Breast epithelium (tissue), 4 donors: ENCODE measurements at regions not wholly inside any gene's neighbourhood (a gene's known extent, or its start where the extent isn't known, plus 50 kb on each side); places are given as distances from the start of the nearest gene placed in this dataset.

Experiments used
- DNase-seq, 2 donors: peaks; one replicate each; pipeline ENCODE4 v3.0.0-alpha.2; 2019; ENCODE audit warnings: low spot score in 2 of 2
- H3K27ac ChIP-seq, 2 donors: fragments of 200-600 bp; sonication (generic) in 1 of 2; one replicate each; pipeline ENCODE4 v1.5.1; 2016 to 2019; ENCODE audit warnings: mild to moderate bottlenecking in 1 of 2
- H3K27me3 ChIP-seq, 2 donors: fragments of 200-600 bp; sonication (generic) in 1 of 2; one replicate each; pipeline versions ENCODE4 v1.5.1 to v1.6.0; 2017 to 2019; ENCODE audit warnings: control low read depth in 1 of 2, mild to moderate bottlenecking in 1 of 2
- H3K36me3 ChIP-seq: fragments of 200-600 bp; one replicate; pipeline ENCODE4 v1.5.1; 2019
- H3K4me1 ChIP-seq, 2 donors: fragments of 200-600 bp; sonication (generic); one replicate each; pipeline ENCODE4 v1.5.1; 2016 to 2019; ENCODE audit warnings: control low read depth in 1 of 2
- H3K4me3 ChIP-seq, 3 donors: fragments of 200-600 bp; sonication (generic); 1 replicate in 2 of 3; 2 replicates in 1 of 3; pipeline ENCODE4 v1.5.1; 2016 to 2019; ENCODE audit warnings: mild to moderate bottlenecking in 3 of 3, moderate library complexity in 2 of 3
- H3K9me3 ChIP-seq, 2 donors: fragments of 200-600 bp; sonication (generic) in 1 of 2; one replicate each; pipeline ENCODE4 v1.5.1; 2016 to 2019; ENCODE audit warnings: control low read depth in 1 of 2
- CTCF ChIP-seq, 3 donors: fragments of 450-650 bp; IDR thresholded peaks; one replicate each; pipeline ENCODE4 v1.5.1; 2016 to 2017; ENCODE audit warnings: antibody characterized with exemption in 3 of 3, mild to moderate bottlenecking in 3 of 3, moderate library complexity in 3 of 3
- POLR2A ChIP-seq: fragments of 450-650 bp; IDR thresholded peaks from one replicate; pipeline ENCODE4 v1.6.1; 2016; ENCODE audit warnings: antibody characterized with exemption, mild to moderate bottlenecking, moderate library complexity
- POLR2AphosphoS5 ChIP-seq, 3 donors: sonication (generic); formaldehyde crosslinking; IDR thresholded peaks; one replicate each; pipeline ENCODE4 v1.6.1; 2017; ENCODE audit warnings: antibody characterized with exemption in 3 of 3
- intact Hi-C: fragments of 100-400 bp; cut with DNase I; formaldehyde crosslinking; loops from one replicate; pipeline ENCODE4 v1.15.1; 2023; ENCODE audit warnings: low total_unique reads

GRCh38 chr2:228532233-228532632, 350.7 kb upstream of the SPHKAP start:
- intact Hi-C loops = no loop called here
- DNase-seq = no peak
- Histone ChIP-seq H3K4me1 (no peaks in the 10 kb centered on the region), H3K9me3 (peaks cover 0 to 29% of the 10 kb centered on the region in 2 donors), H3K4me3 (no peak overlapping the region), H3K36me3 (no peaks in the 10 kb centered on the region), H3K27ac (no peak overlapping the region), H3K27me3 (no peaks in the 10 kb centered on the region)
- TF ChIP-seq POLR2A = no peak
- no peak for TF ChIP-seq POLR2AphosphoS5 (IDR thresholded peaks at IDR 0.05)
- no peak for TF ChIP-seq CTCF (IDR thresholded peaks at IDR 0.05)

GRCh38 chr2:228527197-228527881, 345.9 kb upstream of the SPHKAP start:
- intact Hi-C loops = no loop called here

DNA sequence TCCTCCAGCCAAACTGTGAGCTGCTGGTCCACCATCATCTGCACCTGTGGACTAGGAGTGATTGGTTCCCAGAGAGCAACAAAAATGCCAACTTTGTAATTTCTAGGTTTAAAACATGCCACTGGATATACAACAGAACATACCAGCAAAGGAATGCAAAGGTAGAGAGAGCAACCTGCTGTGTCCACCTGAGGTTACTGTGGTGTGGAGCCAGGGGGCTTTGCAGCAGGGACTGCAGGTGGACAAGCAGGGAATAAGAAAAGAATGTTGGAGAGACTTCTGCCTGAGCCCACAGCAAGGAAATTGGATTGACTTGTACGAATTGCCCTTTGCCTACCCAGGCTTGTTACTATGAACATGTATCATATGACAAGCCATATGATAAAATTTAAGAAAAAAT, 345.2 kb upstream of the SPHKAP start:
- no peaks in the 10 kb centered on the region for H3K4me1 ChIP-seq
- intact Hi-C loops = no loop called here
- H3K9me3 ChIP-seq = peaks cover 0 to 12% of the 10 kb centered on the region in 2 donors
- no peaks in the 10 kb centered on the region for H3K27me3 ChIP-seq
- DNase-seq = no peak
- no peaks in the 10 kb centered on the region for H3K36me3 ChIP-seq
- no peak for TF ChIP-seq POLR2AphosphoS5 (IDR thresholded peaks at IDR 0.05)
- TF ChIP-seq POLR2A = no peak
- TF ChIP-seq CTCF (IDR thresholded peaks at IDR 0.05) = no peak
- H3K27ac ChIP-seq = no peak overlapping the region
- H3K4me3 ChIP-seq = no peak overlapping the region

More at GRCh38 chr2:228527197-228527881, 345.9 kb upstream of the SPHKAP start:
- Histone ChIP-seq H3K36me3 (no peaks in the 10 kb centered on the region), H3K4me3 (no peak overlapping the region), H3K4me1 (no peaks in the 10 kb centered on the region), H3K27ac (no peak overlapping the region), H3K27me3 (no peaks in the 10 kb centered on the region), H3K9me3 (peaks cover 0 to 12% of the 10 kb centered on the region in 2 donors)
- no peak for DNase-seq
- TF ChIP-seq POLR2AphosphoS5 (IDR thresholded peaks at IDR 0.05) (no peak), CTCF (IDR thresholded peaks at IDR 0.05) (no peak), POLR2A (no peak)

DNA sequence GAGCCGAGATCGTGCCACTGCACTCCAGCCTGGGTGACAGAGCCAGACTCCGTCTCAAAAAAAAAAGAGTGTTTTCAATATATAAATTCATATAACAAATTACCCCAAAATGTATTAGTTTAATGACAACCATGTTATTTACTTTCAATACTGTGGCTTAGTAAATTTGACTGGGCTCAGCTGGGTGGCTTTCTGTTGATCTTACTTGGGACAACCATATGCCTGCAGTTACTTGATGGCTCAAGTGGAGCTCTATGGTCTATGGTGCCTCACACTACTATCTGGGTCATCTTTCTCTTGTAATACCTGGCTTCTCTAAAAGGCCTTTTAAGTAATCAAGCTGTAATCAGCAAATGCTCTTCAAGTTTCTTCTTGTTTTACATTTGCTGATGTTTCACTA, 341.5 kb upstream of the SPHKAP start:
- no peak overlapping the region for H3K27ac ChIP-seq
- peaks cover 0 to 12% of the 10 kb centered on the region in 2 donors for H3K9me3 ChIP-seq
- intact Hi-C loops = no loop called here
- H3K4me3 ChIP-seq = no peak overlapping the region
- H3K4me1 ChIP-seq = no peaks in the 10 kb centered on the region
- no peak for DNase-seq
- TF ChIP-seq CTCF (IDR thresholded peaks at IDR 0.05) (no peak), POLR2AphosphoS5 (IDR thresholded peaks at IDR 0.05) (no peak), POLR2A (no peak)
- H3K27me3 ChIP-seq = no peaks in the 10 kb centered on the region
- H3K36me3 ChIP-seq = no peaks in the 10 kb centered on the region

- TF ChIP-seq POLR2AphosphoS5 (IDR thresholded peaks at IDR 0.05) = no peak
- TF ChIP-seq CTCF (IDR thresholded peaks at IDR 0.05) = no peak
- TF ChIP-seq POLR2A = no peak
- H3K27ac ChIP-seq = no peak overlapping the region
- peaks cover 0 to 12% of the 10 kb centered on the region in 2 donors for H3K9me3 ChIP-seq
- no peaks in the 10 kb centered on the region for H3K36me3 ChIP-seq
- no peaks in the 10 kb centered on the region for H3K27me3 ChIP-seq
- no peaks in the 10 kb centered on the region for H3K4me1 ChIP-seq
- intact Hi-C loops = no loop called here
- no peak overlapping the region for H3K4me3 ChIP-seq
- no peak for DNase-seq
These were observed 340.8 kb upstream of the SPHKAP start for GRCh38 chr2:228522276-228522675.
